ENCODE measurements at regions not wholly inside any gene's neighbourhood (a gene's known extent, or its start where the extent isn't known, plus 50 kb on each side); places are given as distances from the start of the nearest gene placed in this dataset.
"Not testable (repeated sequence)": the region's sequence is repeated elsewhere in the genome, so short reads cannot be mapped to it uniquely, and the experiment has no call there.

GRCh38 chr1:182299054-182299727 is 92.4 kb downstream of the GLUL start:
- DNase-seq (ENCODE audit: low spot score); in situ Hi-C loops (cut with HindIII; ENCODE audit: low sequenced_read_pairs): not testable (repeated sequence)

GRCh38 chr1:182297335-182297734 is 94.3 kb downstream of the GLUL start:
- in situ Hi-C loops (cut with HindIII; ENCODE audit: low sequenced_read_pairs) = no loop called here
- DNase-seq (ENCODE audit: low spot score) = no peak

- DNase-seq (ENCODE audit: low spot score) = no peak
- in situ Hi-C loops (cut with HindIII; ENCODE audit: low sequenced_read_pairs) = no loop called here
These were observed 95.9 kb downstream of the GLUL start for GRCh38 chr1:182295697-182296096.

- in situ Hi-C loops (cut with HindIII; ENCODE audit: low sequenced_read_pairs) = no loop called here
- DNase-seq (ENCODE audit: low spot score) = no peak
These were observed 98.4 kb downstream of the GLUL start for GRCh38 chr1:182293119-182293589.

GRCh38 chr1:182292193-182292741 is 99.3 kb downstream of the GLUL start:
- in situ Hi-C loops (cut with HindIII; ENCODE audit: low sequenced_read_pairs) = no loop called here
- no peak for DNase-seq (ENCODE audit: low spot score)

- DNase-seq (ENCODE audit: low spot score) = no peak
- in situ Hi-C loops (cut with HindIII; ENCODE audit: low sequenced_read_pairs) = no loop called here
These were observed 99.9 kb downstream of the GLUL start for GRCh38 chr1:182291584-182292192.

GRCh38 chr1:182288749-182289604 is 102.6 kb downstream of the GLUL start:
- no peak for DNase-seq (ENCODE audit: low spot score)
- in situ Hi-C loops (cut with HindIII; ENCODE audit: low sequenced_read_pairs) = no loop called here

GRCh38 chr1:182286761-182287160 is 104.8 kb downstream of the GLUL start:
- DNase-seq (ENCODE audit: low spot score) = no peak

GRCh38 chr1:182283746-182284544 is 107.6 kb downstream of the GLUL start:
- in situ Hi-C loops (cut with HindIII; ENCODE audit: low sequenced_read_pairs) = no loop called here
- no peak for DNase-seq (ENCODE audit: low spot score)

More at GRCh38 chr1:182286761-182287160, 104.8 kb downstream of the GLUL start:
- in situ Hi-C loops (cut with HindIII; ENCODE audit: low sequenced_read_pairs) = no loop called here

- DNase-seq (ENCODE audit: low spot score) = no peak
- in situ Hi-C loops (cut with HindIII; ENCODE audit: low sequenced_read_pairs) = no loop called here
These were observed 110.0 kb downstream of the GLUL start for GRCh38 chr1:182281541-182281940.

GRCh38 chr1:182280504-182280900 is 111.1 kb downstream of the GLUL start:
- in situ Hi-C loops (cut with HindIII; ENCODE audit: low sequenced_read_pairs) = no loop called here
- DNase-seq (ENCODE audit: low spot score) = no peak

- DNase-seq (ENCODE audit: low spot score) = no peak
These were observed 111.7 kb downstream of the GLUL start for GRCh38 chr1:182279724-182280503.

GRCh38 chr1:182279302-182279701 is 112.3 kb downstream of the GLUL start:
- DNase-seq (ENCODE audit: low spot score) = no peak
- in situ Hi-C loops (cut with HindIII; ENCODE audit: low sequenced_read_pairs) = no loop called here

More at GRCh38 chr1:182279724-182280503, 111.7 kb downstream of the GLUL start:
- in situ Hi-C loops (cut with HindIII; ENCODE audit: low sequenced_read_pairs) = no loop called here

- in situ Hi-C loops (cut with HindIII; ENCODE audit: low sequenced_read_pairs) = no loop called here
- DNase-seq (ENCODE audit: low spot score) = no peak
These were observed 113.2 kb downstream of the GLUL start for GRCh38 chr1:182278144-182279054.

- no peak for DNase-seq (ENCODE audit: low spot score)
- in situ Hi-C loops (cut with HindIII; ENCODE audit: low sequenced_read_pairs) = no loop called here
These were observed 116.3 kb downstream of the GLUL start for GRCh38 chr1:182275271-182275670.

GRCh38 chr1:182274618-182275017 is 117.0 kb downstream of the GLUL start:
- in situ Hi-C loops (cut with HindIII; ENCODE audit: low sequenced_read_pairs) = no loop called here
- DNase-seq (ENCODE audit: low spot score) = no peak

- DNase-seq (ENCODE audit: low spot score) = no peak
- in situ Hi-C loops (cut with HindIII; ENCODE audit: low sequenced_read_pairs) = no loop called here
These were observed 120.9 kb downstream of the GLUL start for GRCh38 chr1:182270731-182271130.

All from G401 (cell line).